K562 (cell line): ENCODE measurements at regions not wholly inside any gene's neighbourhood (a gene's known extent, or its start where the extent isn't known, plus 50 kb on each side); places are given as distances from the start of the nearest gene placed in this dataset.

Source experiments
- ATAC-seq: fragments of 200-7000 bp; cut with Tn5 transposase; 3 replicates; pipeline ENCODE4 v1.9.1; 2020; ENCODE audit warnings: moderate library complexity
- BruUV-seq: library from RNA; stranded (reverse); fragments of 400-500 nt; replicated peaks from 2 replicates; lab custom pipeline; 2021; lab: Mats Ljungman, UMichigan
- CTCF ChIA-PET: fragments of 300-600 bp; formaldehyde crosslinking; extraction: SDS; loops from one replicate; lab custom pipeline; 2021; ENCODE audit warnings: low intra/inter-chr PET ratio; lab: Yijun Ruan, JAX
- POLR2A ChIA-PET: fragments of 300-600, 350-650 bp; sonication (Branson Sonifier 250); formaldehyde crosslinking; extraction: SDS; loops from one replicate; lab custom pipeline; 2021; ENCODE audit warnings: antibody characterized with exemption, inconsistent platforms; lab: Yijun Ruan, JAX
- DNase-seq, 4 experiments: peaks; one replicate each; pipeline versions ENCODE4 v3.0.0 to v3.0.0-alpha.2; 2011 to 2018; ENCODE audit warnings: low spot score in 3 of 4, mixed read lengths in 3 of 4; ENCODE audit errors: extremely low read depth in 1 of 4
- FAIRE-seq: peaks from 2 replicates; lab custom pipeline; 2011; peaks lifted over from hg19 to GRCh38; lab: Jason Lieb, UNC
- H2AFZ ChIP-seq: 2 replicates; pipeline ENCODE4 v1.6.0; 2011; ENCODE audit warnings: low read depth, low read length, control low read depth, inconsistent platforms
- H3K27ac ChIP-seq: fragments of 200-600 bp; 3 replicates; pipeline ENCODE4 v1.8.0; 2011; ENCODE audit warnings: low read depth, mild to moderate bottlenecking, control low read depth, inconsistent platforms, low read length, moderate library complexity, mixed read lengths; ENCODE audit errors: extremely low read depth
- H3K27me3 ChIP-seq, 2 experiments: fragments of 300-600 bp in 1 of 2; 2 replicates in 1 of 2; 3 replicates in 1 of 2; pipeline versions ENCODE4 v1.6.0 to v1.8.0; 2011; ENCODE audit warnings: inconsistent platforms in 2 of 2, low read length in 2 of 2, mild to moderate bottlenecking in 1 of 2, mixed read lengths in 1 of 2, moderate library complexity in 1 of 2; ENCODE audit not compliant: control insufficient read depth in 2 of 2, insufficient read depth in 2 of 2
- H3K36me3 ChIP-seq: fragments of 300-600 bp; 3 replicates; pipeline ENCODE4 v1.8.0; 2011; ENCODE audit warnings: mild to moderate bottlenecking, low read length, inconsistent platforms; ENCODE audit not compliant: control insufficient read depth, insufficient read depth
- H3K4me1 ChIP-seq, 2 experiments: fragments of 200-600 bp in 1 of 2; replicated peaks in 1 of 2; 2 replicates in 1 of 2; 3 replicates in 1 of 2; pipeline versions ENCODE4 v1.5.1 to v1.8.0; 2011; ENCODE audit warnings: inconsistent platforms in 2 of 2, low read length in 2 of 2, mild to moderate bottlenecking in 1 of 2, mixed read lengths in 1 of 2, moderate library complexity in 1 of 2; ENCODE audit not compliant: control insufficient read depth in 2 of 2, insufficient read depth in 2 of 2
- H3K4me2 ChIP-seq: 2 replicates; pipeline ENCODE4 v1.6.1; 2011; ENCODE audit warnings: low read length, control low read depth, inconsistent platforms, mixed read lengths; ENCODE audit not compliant: insufficient read depth
- H3K4me3 ChIP-seq: fragments of 200-600 bp; sonication (generic), shearing (Covaris generic); 2 replicates; pipeline ENCODE4 v1.5.1; 2016; ENCODE audit warnings: control low read depth, inconsistent platforms
- H3K79me2 ChIP-seq: fragments of 200-600 bp; 3 replicates; pipeline ENCODE4 v1.8.0; 2011; ENCODE audit warnings: low read length, inconsistent platforms; ENCODE audit not compliant: control insufficient read depth, insufficient read depth
- H3K9ac ChIP-seq, 2 experiments: 2 replicates each; pipeline versions ENCODE4 v1.6.0 to v1.6.1; 2011; ENCODE audit warnings: low read depth in 2 of 2, low read length in 2 of 2, control low read depth in 1 of 2, inconsistent platforms in 1 of 2, mild to moderate bottlenecking in 1 of 2, mixed read lengths in 1 of 2; ENCODE audit not compliant: insufficient read depth in 1 of 2
- H3K9me1 ChIP-seq: one replicate; pipeline ENCODE4 v1.6.0; 2011; ENCODE audit warnings: inconsistent platforms, mild to moderate bottlenecking, low read length, moderate library complexity; ENCODE audit not compliant: control insufficient read depth, insufficient read depth
- H3K9me3 ChIP-seq: replicated peaks from 2 replicates; pipeline ENCODE4 v1.5.1; 2011; ENCODE audit warnings: low read depth, low read length, inconsistent platforms; ENCODE audit not compliant: control insufficient read depth, insufficient read depth
- H4K20me1 ChIP-seq: replicated peaks from 2 replicates; pipeline ENCODE4 v1.6.1; 2011; ENCODE audit warnings: low read length, inconsistent platforms, mixed read lengths; ENCODE audit not compliant: control insufficient read depth, insufficient read depth
- CBFA2T3 ChIP-seq: fragments of 450-650 bp; IDR thresholded peaks from 2 replicates; pipeline ENCODE4 v1.6.1; 2017
- CHAMP1 ChIP-seq: fragments of 450-650 bp; IDR thresholded peaks from 2 replicates; pipeline ENCODE4 v1.6.1; 2016; ENCODE audit warnings: mild to moderate bottlenecking
- GATAD2B ChIP-seq: fragments of 450-650 bp; IDR thresholded peaks from 2 replicates; pipeline ENCODE4 v1.6.1; 2017; ENCODE audit warnings: mild to moderate bottlenecking, borderline replicate concordance
- WGBS: fragments of 100-300 bp; shearing (Covaris generic); methylation state at CpG from one replicate; pipeline ENCODE4 v1.1.6; 2016; ENCODE audit warnings: low coverage, mixed read lengths; ENCODE audit not compliant: insufficient coverage; ENCODE audit errors: missing lambda C conversion rate; 5-methylcytosine and 5-hydroxymethylcytosine counted together
- in situ Hi-C: fragments of 300-500 bp; cut with MboI; formaldehyde crosslinking; loops from 4 replicates; pipeline ENCODE4 v1.15.0; 2018; ENCODE audit warnings: inconsistent platforms, mixed read lengths
- intact Hi-C: fragments of 100-400 bp; cut with micrococcal nuclease; formaldehyde crosslinking; loops from 2 replicates; pipeline ENCODE4 v1.14.2; 2022

GRCh38 chr6:170025935-170026750 is 264.7 kb downstream of the DLL1 start:
- Histone ChIP-seq H2AFZ (no peak overlapping the region), H3K9ac (no peak overlapping the region), H3K4me1 (peaks cover 0 to 25% of the 10 kb centered on the region in 2 experiments; a peak in 2 of 5 replicates), H3K4me3 (no peak overlapping the region), H3K27ac (no peak overlapping the region), H3K9me1 (no peaks in the 10 kb centered on the region), H3K4me2 (no peak overlapping the region), H4K20me1 (0 out of 2 replicates have a peak, but pooled peaks cover 3% of the 10 kb centered on the region), H3K27me3 (peaks cover 10 to 80% of the 10 kb centered on the region in 2 experiments; a peak in 4 of 5 replicates), H3K36me3 (no peaks in the 10 kb centered on the region), H3K9me3 (no peaks in the 10 kb centered on the region), H3K79me2 (no peaks in the 10 kb centered on the region)
- ATAC-seq (no peak; the same call in 1 of the 3 replicates), DNase-seq (peak in 1 of 4 experiments; percentile 19), FAIRE-seq (no peak)
- POLR2A ChIA-PET = interaction anchor here (0.6 kb wide), 1 partner anchor 32 kb away, joined by 3 read pairs; no protein-coding TSS in a partner anchor
- 3% methylated on average over 22 of the region's 23 CpGs for WGBS
- CTCF ChIA-PET = no interaction called here
- intact Hi-C loops = no loop called here
- TF ChIP-seq CHAMP1 = no peak
- TF ChIP-seq CBFA2T3 = 0 out of 2 replicates have a peak, but pooled peaks have one; percentile 7
- no peak for TF ChIP-seq GATAD2B
- in situ Hi-C loops = no loop called here
- no TSS peak for BruUV-seq
